SHP77 treated with DMSO at 0.1 percent for 48 hours (cell line): ENCODE measurements at regions not wholly inside any gene's neighbourhood (a gene's known extent, or its start where the extent isn't known, plus 50 kb on each side); places are given as distances from the start of the nearest gene placed in this dataset.
A peak's percentile ranks its signal among the peaks of the same experiment; 100 is the strongest.
"Not testable (repeated sequence)": the region's sequence is repeated elsewhere in the genome, so short reads cannot be mapped to it uniquely, and the experiment has no call there.

Source experiments
- DNase-seq: peaks from one replicate; lab custom pipeline; 2025; lab: John Stamatoyannopoulos, UW

DNA sequence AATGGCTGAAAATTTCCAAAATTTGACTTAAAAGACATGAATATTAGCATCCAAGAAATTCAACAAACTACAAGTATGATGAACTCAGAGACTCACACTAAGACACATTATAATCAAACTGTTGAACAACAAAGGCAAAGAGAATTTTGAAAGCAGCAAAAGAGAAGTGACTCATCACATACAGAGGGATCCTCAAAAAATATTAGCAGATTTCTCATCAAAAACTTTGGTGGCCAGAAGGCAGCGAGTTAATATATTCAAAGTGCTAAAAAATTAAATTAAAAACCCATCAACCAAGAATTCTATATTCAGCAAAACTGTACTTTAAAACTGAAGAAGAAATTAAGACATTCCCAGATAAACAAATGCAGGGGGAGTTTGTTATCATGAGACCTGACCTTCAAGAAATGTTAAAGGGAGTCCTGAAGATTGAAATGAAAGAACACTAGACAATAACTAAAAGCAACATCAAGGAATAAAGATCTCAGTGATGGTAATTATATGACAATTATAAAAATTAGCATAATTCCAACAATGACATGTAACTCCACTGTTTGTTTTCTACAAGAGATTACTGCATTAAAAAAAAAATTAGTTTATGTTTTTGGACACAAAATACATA, 150.0 kb downstream of the RNASET2 start:
- no peak for DNase-seq

- no peak for DNase-seq
These were observed 152.9 kb downstream of the RNASET2 start for GRCh38 chr6:166803471-166803870.

- no peak for DNase-seq
These were observed 153.9 kb downstream of the RNASET2 start for GRCh38 chr6:166802401-166802800.

DNA sequence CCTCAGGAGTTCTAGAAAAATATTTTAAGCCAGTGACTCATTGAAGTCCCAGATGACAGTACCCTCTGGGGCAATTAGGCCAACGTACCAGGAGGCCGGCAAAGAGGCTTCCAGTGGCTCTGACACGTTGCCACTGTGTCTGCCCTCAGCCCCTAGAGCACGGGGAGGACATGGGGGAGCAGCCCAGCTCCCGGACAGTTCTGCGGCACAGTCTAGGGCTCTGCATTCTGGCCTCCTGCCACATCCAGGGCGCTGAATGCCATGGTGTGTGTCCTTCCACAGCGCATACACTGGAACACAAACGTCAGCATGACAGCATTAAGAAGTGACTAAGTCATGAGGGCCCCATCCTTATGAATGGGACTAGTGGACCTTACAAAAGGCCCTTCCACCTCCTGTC, 156.2 kb downstream of the RNASET2 start:
- DNase-seq, result no peak

GRCh38 chr6:166798652-166799051, 157.7 kb downstream of the RNASET2 start:
- DNase-seq, result no peak

DNA sequence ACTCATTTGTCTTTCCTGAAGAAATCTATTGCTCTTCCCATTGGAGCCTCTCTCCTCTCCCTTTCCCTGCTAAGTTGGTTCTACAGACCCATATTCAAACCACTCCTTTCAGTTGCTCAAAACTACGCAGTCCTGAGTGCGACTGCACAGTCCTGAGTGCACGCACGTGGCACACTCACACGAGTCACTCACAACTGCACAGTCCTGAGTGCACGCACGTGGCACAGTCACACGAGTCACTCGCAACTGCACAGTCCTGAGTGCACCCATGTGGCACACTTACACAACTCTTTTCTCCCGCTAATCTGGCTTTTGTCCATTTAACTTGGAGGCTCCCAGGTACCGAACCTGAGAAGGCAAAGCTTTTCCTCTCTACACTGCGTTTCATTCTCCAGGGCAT, 159.7 kb downstream of the RNASET2 start:
- DNase-seq, result no peak

DNA sequence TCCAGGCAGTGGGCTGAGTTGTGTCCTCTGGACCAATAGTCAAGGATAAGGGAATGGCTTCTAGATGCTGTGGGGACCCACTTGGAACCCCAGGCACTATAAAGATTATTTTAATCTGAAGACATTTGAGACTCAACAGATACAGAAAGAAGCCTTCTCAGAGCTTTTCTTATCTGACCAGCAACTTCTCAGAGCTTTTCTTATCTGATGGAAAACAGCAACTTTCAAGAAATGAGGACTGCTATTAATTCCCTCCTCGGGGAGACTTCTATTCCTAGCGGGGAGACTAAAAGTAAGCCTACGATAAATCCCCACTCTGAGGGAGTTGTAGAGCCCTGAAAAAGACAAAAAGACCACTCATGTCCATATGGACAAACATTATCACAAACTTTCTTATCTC, 160.5 kb downstream of the RNASET2 start:
- DNase-seq, result no peak

DNA sequence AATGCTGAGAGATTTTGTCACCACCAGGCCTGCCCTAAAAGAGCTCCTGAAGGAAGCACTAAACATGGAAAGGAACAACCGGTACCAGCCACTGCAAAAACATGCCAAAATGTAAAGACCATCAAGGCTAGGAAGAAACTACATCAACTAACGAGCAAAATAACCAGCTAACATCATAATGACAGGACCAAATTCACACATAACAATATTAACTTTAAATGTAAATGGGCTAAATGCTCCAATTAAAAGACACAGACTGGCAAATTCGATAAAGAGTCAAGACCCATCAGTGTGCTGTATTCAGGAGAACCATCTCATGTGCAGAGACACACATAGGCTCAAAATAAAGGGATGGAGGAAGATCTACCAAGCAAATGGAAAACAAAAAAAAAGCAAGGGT, 163.8 kb upstream of the RPS6KA2 start:
- not testable (repeated sequence) for DNase-seq

GRCh38 chr6:166788846-166789529, 161.9 kb upstream of the RPS6KA2 start:
- DNase-seq, result not testable (repeated sequence)

DNA sequence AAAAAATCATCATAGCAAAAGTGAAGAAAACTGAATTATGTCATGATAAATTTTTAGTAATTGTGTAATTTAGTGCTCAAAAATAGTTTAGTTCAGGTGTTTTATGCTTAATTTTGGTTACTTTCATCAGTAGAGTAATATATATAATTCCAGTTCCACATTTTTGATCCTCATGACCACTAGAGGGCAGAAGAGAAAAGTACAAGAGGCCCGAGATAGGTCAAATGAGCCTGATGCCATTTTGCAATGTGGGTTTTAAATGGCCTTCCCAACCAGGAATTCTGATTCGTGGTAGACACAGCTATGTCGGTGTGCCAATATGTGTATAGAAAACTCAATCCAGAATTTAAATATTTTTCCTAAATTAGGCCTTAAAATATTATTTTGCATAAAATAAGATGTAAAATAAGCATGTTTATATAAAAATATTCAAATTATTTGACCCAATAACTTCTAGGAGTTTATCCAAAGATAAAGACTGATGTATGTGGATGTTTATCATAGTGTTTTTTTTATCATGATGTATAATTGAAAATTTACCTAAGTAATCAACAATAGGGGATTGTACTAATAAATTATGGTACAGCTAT, 159.7 kb upstream of the RPS6KA2 start:
- DNase-seq, result peak; percentile 78

GRCh38 chr6:166785131-166785530, 158.1 kb upstream of the RPS6KA2 start:
- DNase-seq, result no peak

GRCh38 chr6:166784691-166785090, 157.6 kb upstream of the RPS6KA2 start:
- no peak for DNase-seq

DNA sequence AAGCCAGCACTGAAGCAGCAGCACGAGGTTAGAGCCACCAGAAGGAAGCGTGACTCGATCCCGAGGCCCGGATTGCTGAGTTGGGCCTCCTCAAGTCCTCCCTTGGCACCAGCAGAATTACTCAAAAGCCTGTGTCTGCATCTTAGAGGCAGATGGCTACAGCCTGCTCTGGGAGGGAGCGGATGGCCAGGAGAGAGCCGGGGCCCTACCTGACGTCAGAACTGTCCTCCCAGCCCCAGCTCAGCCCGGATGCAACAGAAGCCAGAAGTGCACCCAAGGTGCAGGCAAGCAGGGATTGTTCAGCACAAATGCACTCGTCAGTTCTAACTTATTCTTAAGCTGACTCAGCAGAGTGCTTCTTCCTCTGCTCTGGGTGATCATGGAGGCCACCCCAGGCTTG, 155.5 kb upstream of the RPS6KA2 start:
- peak; percentile 25 for DNase-seq

GRCh38 chr6:166781331-166781730, 154.3 kb upstream of the RPS6KA2 start:
- no peak for DNase-seq

- no peak for DNase-seq
These were observed 153.1 kb upstream of the RPS6KA2 start for GRCh38 chr6:166779963-166780683.

GRCh38 chr6:166779381-166779780, 152.3 kb upstream of the RPS6KA2 start:
- DNase-seq, result no peak

DNA sequence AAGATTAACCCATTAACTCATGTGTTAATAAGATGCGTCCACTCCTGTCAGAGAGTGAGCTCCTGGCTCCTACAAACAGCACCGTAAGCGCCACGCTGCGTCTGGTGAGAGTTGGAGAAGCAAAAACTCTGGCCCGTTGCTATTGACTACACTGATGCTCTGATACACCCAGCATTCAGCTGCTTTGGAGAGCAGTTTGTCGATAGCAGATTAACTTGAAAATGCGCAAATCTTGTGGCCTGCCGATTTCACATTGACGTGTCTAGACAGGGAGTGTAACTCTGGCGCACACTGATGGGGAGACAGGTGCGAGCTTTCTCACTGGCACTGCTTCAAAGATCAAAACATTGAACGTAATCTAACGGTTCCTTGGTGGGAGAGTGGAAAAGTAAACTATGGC, 151.7 kb upstream of the RPS6KA2 start:
- no peak for DNase-seq

DNA sequence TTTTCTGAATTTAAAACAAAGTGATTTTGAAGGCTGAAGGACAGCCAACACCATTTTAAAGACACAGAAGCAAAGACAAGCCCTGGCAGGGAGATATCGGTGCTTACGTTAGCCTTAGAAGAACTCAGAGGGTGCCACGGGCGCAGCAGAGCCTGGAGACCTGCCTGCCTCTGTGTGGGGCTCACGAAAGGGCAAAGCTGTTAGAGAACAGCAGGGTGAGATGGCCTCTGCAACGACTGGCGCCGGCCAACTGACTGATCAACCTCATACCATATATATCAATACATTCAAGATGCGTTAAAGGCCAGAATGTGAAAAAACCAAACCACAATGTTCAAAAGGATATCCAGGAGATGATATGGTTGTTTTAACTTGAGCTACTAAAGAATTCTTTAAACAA, 151.0 kb upstream of the RPS6KA2 start:
- no peak for DNase-seq

GRCh38 chr6:166777096-166777630, 150.1 kb upstream of the RPS6KA2 start:
- no peak for DNase-seq

DNA sequence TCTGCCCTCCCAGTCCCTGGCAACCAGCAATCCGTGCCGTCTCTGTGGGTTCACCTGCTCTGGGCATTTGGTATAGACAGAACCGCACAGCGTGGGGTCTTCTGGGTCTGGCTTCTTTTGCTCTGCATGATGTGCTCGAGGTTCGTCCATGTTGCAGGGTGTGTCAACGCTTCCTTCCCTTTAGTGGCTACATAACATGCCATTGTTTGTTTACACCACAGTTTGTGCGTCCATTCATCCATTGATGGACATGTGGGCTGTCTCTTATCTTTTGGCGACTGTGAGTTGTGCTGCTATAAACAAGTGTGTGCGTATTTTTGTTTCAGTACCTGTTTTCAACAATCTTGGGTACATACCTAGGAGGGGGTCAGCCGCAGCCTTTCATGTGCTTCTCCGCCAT, 149.5 kb upstream of the RPS6KA2 start:
- DNase-seq, result no peak

DNA sequence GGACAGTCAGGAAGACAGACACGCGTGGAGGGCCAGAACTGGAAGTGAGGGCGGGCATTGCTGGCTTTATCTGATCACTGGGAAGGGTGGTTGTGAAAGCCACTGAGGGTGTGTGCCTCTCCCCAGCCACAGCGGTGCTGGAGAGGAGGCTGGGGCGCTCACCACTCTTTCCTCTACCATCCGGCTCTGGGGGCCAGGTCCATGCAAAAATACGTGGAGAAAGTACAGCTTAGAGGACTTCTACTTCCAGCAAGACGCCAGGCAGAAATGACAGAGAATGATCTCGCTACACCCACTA, 148.8 kb upstream of the RPS6KA2 start:
- no peak for DNase-seq

- peak; percentile 23 for DNase-seq
These were observed 148.3 kb upstream of the RPS6KA2 start for GRCh38 chr6:166775180-166775922.
